ENCODE measurements at regions not wholly inside any gene's neighbourhood (a gene's known extent, or its start where the extent isn't known, plus 50 kb on each side); places are given as distances from the start of the nearest gene placed in this dataset.

- Histone ChIP-seq H3K4me1 (ENCODE audit: insufficient read depth, low read length, poor library complexity, severe bottlenecking) (no peaks in the 10 kb centered on the region), H3K4me2 (ENCODE audit: low read length) (no peak overlapping the region), H3K9me2 (ENCODE audit: insufficient read depth, low read length) (no peaks in the 10 kb centered on the region), H3K27ac (ENCODE audit: low read depth, low read length, poor library complexity, severe bottlenecking) (no peak overlapping the region), H3K4me3 (ENCODE audit: low read depth, low read length, poor library complexity, severe bottlenecking) (no peak overlapping the region), H3K9me3 (ENCODE audit: low read length) (no peaks in the 10 kb centered on the region), H3K36me3 (ENCODE audit: insufficient read depth, low read length) (no peaks in the 10 kb centered on the region), H2AFZ (ENCODE audit: low read length) (no peak overlapping the region), H3K79me2 (ENCODE audit: insufficient read depth, low read depth, low read length) (no peaks in the 10 kb centered on the region), H4K20me1 (ENCODE audit: insufficient read depth, low read length) (no peaks in the 10 kb centered on the region)
- TF ChIP-seq CTCF (conservative IDR thresholded peaks at IDR 0.05; ENCODE audit: low read length): no peak
- no peak for TF ChIP-seq EZH2phosphoT487 (IDR thresholded peaks at IDR 0.05; ENCODE audit: borderline replicate concordance, low read depth, low read length)
- intact Hi-C loops (cut with micrococcal nuclease; ENCODE audit: unreplicated experiment): no loop called here
- ChIA-PET POLR2A (no interaction called here), CTCF (ENCODE audit: unreplicated experiment) (no interaction called here)
- DNase-seq (ENCODE audit: low spot score): no peak
- no TSS peak for BruUV-seq (replicated peaks)
These were observed 117.9 kb upstream of the HABP2 start for GRCh38 chr10:113434950-113435349.

GRCh38 chr10:113435881-113436280, 117.0 kb upstream of the HABP2 start:
- Histone ChIP-seq H3K4me2 (ENCODE audit: low read length) (no peak overlapping the region), H3K4me3 (ENCODE audit: low read depth, low read length, poor library complexity, severe bottlenecking) (no peak overlapping the region), H3K4me1 (ENCODE audit: insufficient read depth, low read length, poor library complexity, severe bottlenecking) (no peaks in the 10 kb centered on the region), H2AFZ (ENCODE audit: low read length) (no peak overlapping the region), H3K27ac (ENCODE audit: low read depth, low read length, poor library complexity, severe bottlenecking) (no peak overlapping the region), H3K9me3 (ENCODE audit: low read length) (no peaks in the 10 kb centered on the region), H4K20me1 (ENCODE audit: insufficient read depth, low read length) (no peaks in the 10 kb centered on the region), H3K9me2 (ENCODE audit: insufficient read depth, low read length) (no peaks in the 10 kb centered on the region), H3K36me3 (ENCODE audit: insufficient read depth, low read length) (no peaks in the 10 kb centered on the region), H3K79me2 (ENCODE audit: insufficient read depth, low read depth, low read length) (no peaks in the 10 kb centered on the region)
- POLR2A ChIA-PET: no interaction called here
- BruUV-seq (replicated peaks): no TSS peak
- CTCF ChIA-PET (ENCODE audit: unreplicated experiment): no interaction called here
- intact Hi-C loops (cut with micrococcal nuclease; ENCODE audit: unreplicated experiment): no loop called here
- TF ChIP-seq EZH2phosphoT487 (IDR thresholded peaks at IDR 0.05; ENCODE audit: borderline replicate concordance, low read depth, low read length) (no peak), CTCF (conservative IDR thresholded peaks at IDR 0.05; ENCODE audit: low read length) (no peak)
- no peak for DNase-seq (ENCODE audit: low spot score)

- Histone ChIP-seq H3K4me3 (ENCODE audit: low read depth, low read length, poor library complexity, severe bottlenecking) (no peak overlapping the region), H4K20me1 (ENCODE audit: insufficient read depth, low read length) (no peaks in the 10 kb centered on the region), H3K9me2 (ENCODE audit: insufficient read depth, low read length) (no peaks in the 10 kb centered on the region), H2AFZ (ENCODE audit: low read length) (no peak overlapping the region), H3K36me3 (ENCODE audit: insufficient read depth, low read length) (no peaks in the 10 kb centered on the region), H3K27ac (ENCODE audit: low read depth, low read length, poor library complexity, severe bottlenecking) (no peak overlapping the region), H3K9me3 (ENCODE audit: low read length) (no peaks in the 10 kb centered on the region), H3K79me2 (ENCODE audit: insufficient read depth, low read depth, low read length) (no peaks in the 10 kb centered on the region), H3K4me2 (ENCODE audit: low read length) (no peak overlapping the region), H3K4me1 (ENCODE audit: insufficient read depth, low read length, poor library complexity, severe bottlenecking) (no peaks in the 10 kb centered on the region)
- BruUV-seq (replicated peaks): no TSS peak
- ChIA-PET CTCF (ENCODE audit: unreplicated experiment) (no interaction called here), POLR2A (no interaction called here)
- DNase-seq (ENCODE audit: low spot score): no peak
- TF ChIP-seq EZH2phosphoT487 (IDR thresholded peaks at IDR 0.05; ENCODE audit: borderline replicate concordance, low read depth, low read length) (no peak), CTCF (conservative IDR thresholded peaks at IDR 0.05; ENCODE audit: low read length) (no peak)
- intact Hi-C loops (cut with micrococcal nuclease; ENCODE audit: unreplicated experiment): no loop called here
These were observed 116.0 kb upstream of the HABP2 start for GRCh38 chr10:113436851-113437250.
